Cardiac fibroblast (primary cell): ENCODE measurements at regions not wholly inside any gene's neighbourhood (a gene's known extent, or its start where the extent isn't known, plus 50 kb on each side); places are given as distances from the start of the nearest gene placed in this dataset.
A peak's percentile ranks its signal among the peaks of the same experiment; 100 is the strongest.

ENCODE experiments used
- DNase-seq, 2 donors: peaks; one replicate each; pipeline versions ENCODE4 v3.0.0 to v3.0.0-alpha.2; 2010; ENCODE audit warnings: low read depth in 2 of 2
- H3K4me3 ChIP-seq, 2 donors: replicated peaks in 1 of 2; 1 replicate in 1 of 2; 2 replicates in 1 of 2; pipeline ENCODE4 v1.5.1; 2011; ENCODE audit warnings: low read depth in 2 of 2, low read length in 2 of 2, mild to moderate bottlenecking in 2 of 2, moderate library complexity in 1 of 2
- TF ChIP-seq, protein P1 (sequence below): IDR thresholded peaks from one replicate; pipeline ENCODE4 v1.5.1; 2011; ENCODE audit warnings: low read depth, mild to moderate bottlenecking, low read length, inconsistent platforms

DNA sequence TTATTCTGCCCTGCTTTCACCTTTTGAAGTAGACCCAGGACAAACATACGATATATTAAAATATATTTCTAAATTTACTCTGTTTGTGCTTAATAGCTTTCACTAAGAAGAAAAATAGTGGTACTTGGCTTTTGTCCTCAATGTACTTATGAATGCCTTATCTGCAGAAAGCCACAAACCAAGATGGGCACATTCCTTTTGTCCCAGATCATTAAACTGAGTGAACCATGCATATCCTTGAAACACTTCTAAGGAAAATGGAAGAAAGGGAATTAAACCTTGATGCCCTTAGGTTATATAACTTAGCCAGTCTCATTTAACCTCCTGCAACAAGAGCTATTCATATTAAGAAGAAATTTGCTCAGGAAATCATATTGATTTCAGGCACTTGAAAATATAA lies 553.8 kb upstream of the CDH9 start:
- H3K4me3 ChIP-seq: no peak overlapping the region
- TF ChIP-seq, protein P1, sequence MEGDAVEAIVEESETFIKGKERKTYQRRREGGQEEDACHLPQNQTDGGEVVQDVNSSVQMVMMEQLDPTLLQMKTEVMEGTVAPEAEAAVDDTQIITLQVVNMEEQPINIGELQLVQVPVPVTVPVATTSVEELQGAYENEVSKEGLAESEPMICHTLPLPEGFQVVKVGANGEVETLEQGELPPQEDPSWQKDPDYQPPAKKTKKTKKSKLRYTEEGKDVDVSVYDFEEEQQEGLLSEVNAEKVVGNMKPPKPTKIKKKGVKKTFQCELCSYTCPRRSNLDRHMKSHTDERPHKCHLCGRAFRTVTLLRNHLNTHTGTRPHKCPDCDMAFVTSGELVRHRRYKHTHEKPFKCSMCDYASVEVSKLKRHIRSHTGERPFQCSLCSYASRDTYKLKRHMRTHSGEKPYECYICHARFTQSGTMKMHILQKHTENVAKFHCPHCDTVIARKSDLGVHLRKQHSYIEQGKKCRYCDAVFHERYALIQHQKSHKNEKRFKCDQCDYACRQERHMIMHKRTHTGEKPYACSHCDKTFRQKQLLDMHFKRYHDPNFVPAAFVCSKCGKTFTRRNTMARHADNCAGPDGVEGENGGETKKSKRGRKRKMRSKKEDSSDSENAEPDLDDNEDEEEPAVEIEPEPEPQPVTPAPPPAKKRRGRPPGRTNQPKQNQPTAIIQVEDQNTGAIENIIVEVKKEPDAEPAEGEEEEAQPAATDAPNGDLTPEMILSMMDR: no peak
- peak; percentile 27 to 61 for DNase-seq

DNA sequence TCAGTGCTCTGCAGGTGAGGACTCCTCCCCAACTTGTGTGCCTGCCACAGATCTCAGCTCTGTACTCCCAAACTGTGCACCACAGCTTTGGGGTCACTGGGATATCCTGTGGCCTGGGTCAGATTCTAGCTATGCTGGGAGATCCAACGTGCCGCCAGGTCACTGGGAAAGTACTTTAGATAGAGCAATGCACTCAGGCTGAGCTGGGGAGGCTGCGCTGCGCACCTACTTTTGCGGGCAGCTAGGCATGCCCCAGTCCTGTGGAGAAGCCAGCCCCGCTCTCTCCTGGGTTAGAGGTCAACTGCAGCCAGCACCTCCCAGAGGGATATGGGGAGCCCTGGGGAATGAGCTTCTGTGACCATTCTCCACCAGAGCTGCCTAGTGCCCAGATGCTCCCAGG lies 552.1 kb upstream of the CDH9 start:
- TF ChIP-seq, protein P1: no peak
- no peak overlapping the region for H3K4me3 ChIP-seq
- DNase-seq: no peak

DNA sequence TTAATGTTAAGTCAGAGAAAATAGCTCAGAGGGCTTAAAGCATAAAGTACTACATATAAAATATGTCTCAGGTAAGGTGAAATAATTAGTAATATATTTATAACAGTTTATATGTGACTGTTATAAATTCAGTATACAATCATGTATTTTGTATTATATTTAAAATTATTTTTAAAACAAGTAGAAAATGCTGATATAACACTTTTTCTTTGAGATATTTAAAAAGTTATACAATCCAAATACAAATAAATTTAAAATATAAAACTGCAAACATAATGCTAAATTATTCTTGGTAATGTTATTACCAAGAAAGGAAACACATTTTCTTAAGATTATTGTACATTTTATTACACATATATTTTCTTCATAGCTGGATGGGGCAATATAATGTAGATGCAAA lies 539.9 kb upstream of the CDH9 start:
- TF ChIP-seq, protein P1: no peak
- no peak overlapping the region for H3K4me3 ChIP-seq
- DNase-seq: no peak

DNA sequence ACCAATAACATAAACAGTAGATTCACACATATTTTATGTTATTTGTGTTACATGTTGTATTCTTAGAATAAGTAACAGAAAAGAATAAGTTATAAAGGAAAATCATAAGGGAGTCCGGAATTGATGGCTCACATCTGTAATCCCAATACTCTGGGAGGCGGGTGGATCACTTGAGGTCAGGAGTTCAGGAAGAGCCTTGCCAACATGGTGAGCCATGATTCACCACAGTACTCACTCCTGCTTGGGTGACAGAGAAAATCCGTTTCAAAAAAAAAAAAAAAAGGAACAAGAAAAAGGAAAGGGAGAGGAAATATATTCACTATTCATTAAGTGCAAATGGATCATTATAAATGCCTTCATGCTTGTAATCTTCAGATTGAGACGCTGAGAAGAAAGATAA lies 533.3 kb upstream of the CDH9 start:
- TF ChIP-seq, protein P1: no peak
- peak in 1 of 2 donors; percentile 4 for DNase-seq
- no peak overlapping the region for H3K4me3 ChIP-seq

DNA sequence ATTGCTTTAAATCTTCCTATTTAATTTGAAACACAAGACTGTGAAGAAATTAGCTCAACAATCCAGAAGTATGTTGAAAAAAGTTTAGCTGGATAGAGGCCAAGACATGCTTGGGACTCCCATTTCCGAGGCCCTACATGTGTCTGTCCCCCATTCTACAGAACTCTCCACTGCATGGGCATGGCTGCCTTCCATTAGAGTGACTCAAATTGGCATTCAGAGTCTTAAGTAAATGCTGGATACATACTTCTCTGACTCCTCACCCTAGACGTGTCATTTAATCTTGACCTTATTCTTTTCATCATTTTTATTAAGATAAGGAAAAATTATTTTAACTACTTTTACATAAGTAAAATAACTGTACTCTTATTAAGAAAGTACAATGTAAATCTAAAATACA lies 530.4 kb upstream of the CDH9 start:
- DNase-seq: peak; percentile 2 to 12

DNA sequence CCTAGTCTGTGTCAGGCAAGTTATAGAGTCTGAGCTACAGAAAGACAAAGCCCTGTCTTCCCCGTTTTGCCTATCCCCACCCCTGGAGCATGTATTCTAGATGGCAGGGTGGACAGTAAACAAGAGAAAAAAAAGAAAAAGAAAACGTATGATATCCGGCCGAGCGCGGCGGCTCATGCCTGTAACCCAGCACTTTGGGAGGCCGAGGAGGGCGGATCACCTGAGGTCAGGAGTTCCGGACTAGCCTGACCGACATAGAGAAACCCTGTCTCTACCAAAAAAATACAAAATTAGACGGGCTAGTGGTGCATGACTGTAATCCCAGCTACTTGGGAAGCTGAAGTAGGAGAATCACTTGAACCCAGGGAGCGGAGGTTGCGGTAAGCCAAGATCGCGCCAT lies 523.0 kb upstream of the CDH9 start:
- H3K4me3 ChIP-seq: no peak overlapping the region
- DNase-seq: no peak
- TF ChIP-seq, protein P1: no peak

More for the DNA sequence above, 530.4 kb upstream of the CDH9 start:
- TF ChIP-seq, protein P1: no peak
- H3K4me3 ChIP-seq: no peak overlapping the region

DNA sequence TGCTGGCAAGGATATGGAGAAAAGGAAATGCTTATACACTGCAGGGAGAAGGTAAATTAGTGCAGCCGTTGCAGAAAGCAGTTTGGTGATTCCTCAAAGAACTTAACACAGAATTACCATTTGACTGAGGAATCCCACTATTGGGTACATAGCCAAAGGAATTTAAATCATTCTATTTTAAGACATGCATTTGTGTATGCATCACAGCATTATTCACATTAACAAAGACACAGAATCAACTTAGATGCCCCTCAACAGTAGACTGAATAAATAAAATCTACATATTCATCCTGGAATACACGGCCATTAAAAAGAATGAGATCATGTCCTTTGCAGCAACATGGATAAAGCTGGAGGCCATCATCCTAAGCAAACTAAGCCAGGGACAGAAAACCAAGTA lies 510.1 kb upstream of the CDH9 start:
- no peak overlapping the region for H3K4me3 ChIP-seq
- TF ChIP-seq, protein P1: no peak
- no peak for DNase-seq
